NCI-H1092 treated with DMSO at 0.1 percent for 48 hours (cell line): ENCODE measurements at regions not wholly inside any gene's neighbourhood (a gene's known extent, or its start where the extent isn't known, plus 50 kb on each side); places are given as distances from the start of the nearest gene placed in this dataset.
"Not testable (repeated sequence)": the region's sequence is repeated elsewhere in the genome, so short reads cannot be mapped to it uniquely, and the experiment has no call there.

Experiments used
- DNase-seq: peaks from one replicate; lab custom pipeline; 2025; lab: John Stamatoyannopoulos, UW

- no peak for DNase-seq
Observed at GRCh38 chr10:30531751-30532530, 97.6 kb downstream of the LYZL2 start.

- no peak for DNase-seq
Observed at GRCh38 chr10:30529373-30529998, 95.5 kb downstream of the MAP3K8 start.

DNA sequence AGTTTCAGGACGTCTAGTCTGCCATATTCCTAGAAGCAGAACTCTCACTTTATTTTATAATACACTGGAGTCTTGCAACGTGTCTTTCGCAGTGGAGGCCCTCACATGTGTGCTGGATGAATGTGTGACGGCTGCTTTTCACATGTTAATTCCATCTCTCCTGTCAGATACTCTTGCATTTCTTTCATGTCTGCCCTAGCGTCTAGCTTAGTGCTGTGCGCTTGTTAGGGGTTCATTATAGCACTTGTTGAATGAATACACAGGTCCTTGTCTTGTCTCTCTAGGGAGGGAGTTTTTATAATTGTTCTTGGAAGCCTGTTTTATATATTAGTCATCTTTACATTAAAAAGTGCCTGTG lies 94.4 kb downstream of the MAP3K8 start:
- DNase-seq = no peak

DNA sequence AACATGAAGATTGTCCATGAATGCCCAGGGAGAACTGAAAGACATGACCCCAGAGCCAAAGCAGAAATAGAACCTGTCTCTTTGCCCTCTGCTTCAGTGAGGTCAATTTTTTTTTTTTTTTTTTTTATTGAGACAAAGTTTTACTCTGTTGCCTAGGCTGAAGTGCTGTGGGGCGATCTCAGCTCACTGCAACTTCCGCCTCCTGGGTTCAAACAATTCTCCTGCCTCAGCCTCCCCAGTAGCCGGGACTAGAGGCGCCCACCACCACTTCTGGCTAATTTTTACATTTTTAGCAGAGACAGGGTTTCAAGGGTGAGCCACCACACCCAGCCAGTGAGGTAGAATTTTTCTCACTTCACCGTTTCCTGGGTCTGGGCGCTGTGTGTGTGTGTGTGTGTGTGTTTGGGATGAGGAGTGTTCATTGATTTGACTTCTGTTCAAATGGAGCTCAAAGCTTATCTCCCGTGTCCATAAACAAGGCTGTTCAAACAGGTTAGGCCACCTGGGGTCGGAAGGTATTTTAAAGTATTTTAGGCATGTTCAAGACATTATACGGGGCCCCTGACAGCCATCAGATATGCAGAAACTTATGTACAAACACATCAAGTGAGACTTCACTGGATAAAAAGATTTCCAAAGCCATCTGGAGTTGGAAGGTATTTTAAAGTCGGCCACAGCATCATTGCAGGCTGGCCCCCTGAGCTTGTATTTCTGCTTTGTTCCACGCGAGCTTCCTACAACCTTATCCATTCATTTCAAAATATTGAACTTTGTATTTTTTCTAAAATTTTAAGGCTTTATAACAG lies 93.8 kb downstream of the MAP3K8 start:
- no peak for DNase-seq

DNA sequence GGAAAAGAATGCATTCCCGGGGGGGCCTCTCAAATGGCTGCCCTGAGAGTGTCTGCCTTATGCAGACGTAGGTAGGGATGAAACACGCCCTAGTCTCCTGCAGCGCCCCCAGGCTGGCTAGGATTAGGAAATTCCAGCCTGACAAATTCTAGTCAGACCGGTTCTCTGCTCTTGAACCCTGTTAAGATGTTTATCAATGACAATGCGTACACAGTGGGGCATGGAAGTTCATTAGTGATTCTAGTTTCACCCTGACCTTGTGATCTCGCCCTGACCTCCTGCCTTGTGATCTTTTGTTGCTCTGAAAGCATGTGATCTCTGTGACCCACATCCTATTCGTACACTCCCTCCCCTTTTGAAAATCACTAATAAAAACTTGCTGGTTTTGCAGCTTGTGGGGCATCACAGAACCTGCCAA lies 88.7 kb downstream of the MAP3K8 start:
- DNase-seq = not testable (repeated sequence)

GRCh38 chr10:30518907-30519306 lies 84.9 kb downstream of the MAP3K8 start:
- DNase-seq = no peak
